Esophagus mucosa (tissue), 1 donor: ENCODE measurements at regions not wholly inside any gene's neighbourhood (a gene's known extent, or its start where the extent isn't known, plus 50 kb on each side); places are given as distances from the start of the nearest gene placed in this dataset.
"Not testable (repeated sequence)": the region's sequence is repeated elsewhere in the genome, so short reads cannot be mapped to it uniquely, and the experiment has no call there.

ENCODE experiments used
- ATAC-seq: fragments of 200-7000 bp; cut with Tn5 transposase; one replicate; pipeline ENCODE4 v1.9.1; 2020
- donor health status: DM: yes; HTN: yes; CAD: no.

DNA sequence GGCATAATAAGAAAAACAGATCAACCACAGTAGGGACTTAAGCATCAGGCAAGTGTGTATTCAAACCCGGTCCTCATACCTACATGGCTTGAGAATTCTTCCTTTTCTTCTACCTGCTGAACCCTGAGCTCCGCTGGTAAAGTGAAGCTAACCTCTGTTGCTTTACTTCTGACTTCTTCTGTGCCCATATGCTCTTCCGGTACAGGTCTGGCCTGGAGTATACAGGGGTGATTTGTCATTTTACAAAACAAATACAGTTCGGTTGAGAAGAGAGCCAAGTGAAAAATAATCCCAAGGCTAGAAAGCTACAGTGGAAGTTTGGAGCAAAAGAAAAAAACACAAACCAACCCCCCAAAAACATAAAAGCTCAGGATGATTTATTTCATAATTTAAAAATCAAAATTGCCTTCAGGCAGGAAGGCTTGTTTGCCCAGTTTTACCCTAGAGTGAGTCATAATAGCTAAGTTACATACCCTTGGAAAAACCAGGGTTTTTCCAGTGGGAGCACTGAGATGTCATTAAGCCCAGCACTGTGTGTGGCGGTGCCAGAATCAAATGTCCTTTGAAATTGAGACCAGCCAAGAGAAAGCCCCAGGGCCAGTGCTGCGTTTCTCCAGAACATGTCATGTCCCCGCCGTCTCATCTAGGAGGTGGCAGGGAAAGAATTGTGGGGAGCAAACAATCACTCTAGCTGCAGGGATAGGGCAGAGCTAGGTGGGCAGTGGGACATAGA lies 305.5 kb upstream of the ISX start:
- peak; percentile 66 for ATAC-seq

DNA sequence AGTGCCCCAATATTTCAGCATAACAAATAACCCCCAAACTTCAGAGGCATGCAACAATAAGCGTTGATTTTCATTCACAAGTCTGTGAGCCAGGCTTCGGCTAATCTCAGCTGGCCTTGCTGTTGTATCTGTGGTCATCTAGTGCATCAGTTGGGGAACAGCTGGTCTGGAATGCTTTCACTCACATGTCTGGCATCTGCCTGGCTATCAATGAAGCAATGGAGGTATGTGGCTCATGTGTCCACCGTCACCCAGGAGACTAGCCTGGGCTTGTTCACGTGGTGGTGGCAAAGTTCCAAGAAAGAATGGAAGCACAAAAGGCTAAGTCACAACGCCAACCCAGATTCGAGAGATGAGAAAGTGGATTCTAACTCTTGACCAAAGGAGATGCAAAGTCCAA lies 304.8 kb upstream of the ISX start:
- no peak for ATAC-seq

DNA sequence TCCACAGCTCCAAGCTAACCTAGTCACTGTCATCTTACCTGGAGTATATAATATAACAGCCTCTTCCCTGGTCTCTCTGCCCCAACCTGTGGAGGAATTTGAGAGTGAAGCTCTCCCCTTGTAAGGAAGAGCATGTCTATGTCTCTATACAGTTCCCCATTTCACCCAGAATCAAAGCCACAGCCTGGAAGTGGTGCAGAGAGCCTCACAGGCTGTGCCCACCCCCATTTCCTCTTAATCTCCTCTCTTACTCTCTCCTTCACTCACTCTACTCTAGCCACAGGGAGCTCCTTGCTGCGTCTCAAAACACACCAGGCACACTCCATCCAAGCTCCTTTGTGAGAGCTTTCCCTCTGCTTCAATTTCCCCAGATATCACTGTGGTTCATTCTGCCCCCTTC lies 302.5 kb upstream of the ISX start:
- no peak for ATAC-seq

GRCh38 chr22:34765115-34765514 lies 300.8 kb upstream of the ISX start:
- no peak for ATAC-seq

- ATAC-seq: no peak
Measured at GRCh38 chr22:34769361-34769760, 296.6 kb upstream of the ISX start.

DNA sequence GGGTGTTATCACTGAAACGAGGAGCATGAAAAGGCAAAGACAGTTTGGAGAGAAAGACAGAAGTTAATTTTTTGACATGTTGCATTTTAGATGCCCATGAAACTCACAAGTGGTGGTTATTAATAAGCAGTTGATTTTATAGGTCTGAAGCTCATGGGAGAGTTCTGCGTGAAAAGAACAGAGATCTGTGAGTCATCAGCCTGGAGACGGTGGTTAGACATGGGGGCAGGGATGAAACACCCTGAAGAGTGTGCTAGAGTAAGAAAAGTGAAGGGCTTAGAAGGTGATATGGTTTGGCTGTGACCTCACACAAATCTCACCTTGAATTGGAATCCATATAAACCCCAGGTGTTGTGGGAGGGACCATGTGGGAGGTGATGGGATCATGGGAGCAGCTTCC lies 289.1 kb upstream of the ISX start:
- ATAC-seq: no peak

GRCh38 chr22:34781681-34782080 lies 284.3 kb upstream of the ISX start:
- ATAC-seq: no peak

GRCh38 chr22:34783436-34783835 lies 282.5 kb upstream of the ISX start:
- ATAC-seq: no peak

GRCh38 chr22:34784056-34784455 lies 281.9 kb upstream of the ISX start:
- ATAC-seq: no peak

DNA sequence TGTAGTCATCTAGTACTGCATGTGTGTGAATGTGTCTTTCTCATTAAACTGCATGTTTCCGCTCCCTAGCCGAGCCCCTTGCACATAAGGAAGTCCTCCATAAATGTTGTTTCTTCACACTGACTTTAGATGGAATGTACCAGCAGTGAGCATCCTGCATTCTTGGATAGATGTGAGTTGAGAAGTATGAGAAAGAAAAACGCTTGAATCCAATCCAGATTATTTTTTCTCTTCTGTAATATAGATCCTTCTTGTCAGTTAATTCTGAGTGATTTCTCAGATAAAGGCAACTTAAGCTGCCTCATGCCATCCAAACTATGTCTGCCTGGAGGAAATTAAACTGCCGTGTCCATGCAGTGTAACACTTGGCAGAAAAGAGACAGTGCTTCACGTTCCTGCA lies 268.1 kb upstream of the ISX start:
- ATAC-seq: no peak

- ATAC-seq: no peak
Measured at GRCh38 chr22:34798605-34799004, 267.4 kb upstream of the ISX start.

DNA sequence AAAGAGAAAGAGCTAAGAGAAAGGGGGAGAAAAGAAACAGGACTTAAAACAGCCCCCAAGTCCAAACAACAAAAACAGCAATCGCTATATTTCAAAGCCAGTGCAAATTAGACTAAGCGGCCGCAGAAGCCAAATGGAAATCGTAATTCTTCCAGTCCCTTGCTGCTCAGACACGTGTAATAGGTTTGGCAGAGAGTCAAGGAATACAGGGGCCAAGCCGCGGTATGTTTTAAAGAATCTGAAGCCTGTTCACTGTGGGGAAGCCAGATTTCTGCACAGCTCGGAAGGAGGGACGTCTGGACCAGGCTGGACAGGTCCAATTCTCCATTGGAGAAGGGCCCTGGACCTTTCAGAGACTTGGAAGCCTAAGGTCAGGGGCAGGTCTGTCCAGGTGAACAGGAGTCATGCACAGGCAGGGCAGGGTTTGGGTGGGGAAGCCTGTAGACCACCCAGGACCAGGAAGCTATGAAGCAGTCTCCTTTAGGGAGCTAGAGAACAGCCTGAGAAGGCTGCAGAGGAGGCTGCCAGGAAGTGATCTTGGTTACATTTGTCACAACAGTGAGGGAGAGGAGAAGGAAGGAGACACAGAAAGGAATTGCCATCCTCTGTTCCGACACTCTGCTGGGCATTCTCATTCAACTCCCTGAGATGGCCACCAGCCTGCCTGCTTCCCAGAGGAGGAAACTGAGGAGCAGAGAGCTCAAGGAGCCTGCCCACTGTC lies 265.5 kb upstream of the ISX start:
- ATAC-seq: no peak

DNA sequence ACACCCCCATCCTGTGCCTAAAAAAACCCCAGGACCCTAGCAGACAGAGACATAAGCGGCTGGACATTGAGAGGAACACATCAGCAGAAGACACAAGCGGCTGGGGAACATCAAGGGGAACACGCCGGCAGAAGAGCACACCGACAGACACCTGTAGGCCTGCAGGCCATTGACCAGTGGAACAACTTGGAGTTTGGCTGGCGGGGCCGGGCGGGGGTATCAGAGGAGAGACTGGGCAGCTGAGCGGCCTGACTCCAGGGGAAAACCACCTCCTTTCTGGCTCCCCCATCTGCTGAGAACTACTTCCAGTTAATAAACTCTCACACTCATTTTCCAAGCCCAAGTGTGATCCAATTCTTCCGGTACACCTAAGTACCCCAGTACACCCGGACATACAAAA lies 264.7 kb upstream of the ISX start:
- no peak for ATAC-seq

- no peak for ATAC-seq
Measured at GRCh38 chr22:34804091-34804490, 261.9 kb upstream of the ISX start.

DNA sequence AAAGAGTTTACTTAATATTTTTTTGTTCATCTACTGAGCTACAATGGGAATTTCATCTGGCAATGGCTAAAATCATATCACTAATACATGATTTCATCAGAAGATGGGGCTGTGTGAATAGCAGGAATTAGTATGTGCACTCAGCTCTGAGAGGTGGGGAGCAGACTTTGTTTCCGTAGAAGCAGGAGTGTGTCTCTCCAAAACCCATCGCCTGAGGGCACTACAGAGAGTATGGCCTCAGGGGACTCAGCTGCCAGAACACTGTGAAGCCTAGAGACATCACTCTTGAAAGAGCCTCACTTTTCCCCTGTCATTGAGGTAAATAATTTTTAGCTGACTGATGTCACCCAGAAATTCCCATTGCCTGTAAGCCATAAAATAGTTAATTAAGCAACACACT lies 261.4 kb upstream of the ISX start:
- no peak for ATAC-seq

- no peak for ATAC-seq
Measured at GRCh38 chr22:34805771-34806170, 260.2 kb upstream of the ISX start.

DNA sequence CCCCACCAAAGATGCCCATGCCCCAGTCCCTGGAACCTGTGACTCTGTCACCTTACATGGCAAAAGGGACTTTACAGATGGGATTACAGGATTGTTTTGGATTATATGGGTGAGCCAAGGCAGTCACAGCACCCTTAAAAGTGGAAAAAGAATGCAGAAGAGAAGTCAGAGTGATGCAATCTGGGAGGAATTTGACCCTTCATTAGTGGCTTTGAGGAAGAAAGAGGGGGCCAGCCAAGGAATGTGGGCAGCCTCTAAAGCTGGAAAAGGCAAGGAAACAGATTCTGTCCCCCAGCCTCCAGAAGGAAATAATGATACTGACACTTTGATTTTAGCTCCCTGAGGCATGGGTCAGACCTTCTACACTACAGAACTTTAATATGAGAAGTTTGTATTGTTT lies 257.3 kb upstream of the ISX start:
- ATAC-seq: no peak

DNA sequence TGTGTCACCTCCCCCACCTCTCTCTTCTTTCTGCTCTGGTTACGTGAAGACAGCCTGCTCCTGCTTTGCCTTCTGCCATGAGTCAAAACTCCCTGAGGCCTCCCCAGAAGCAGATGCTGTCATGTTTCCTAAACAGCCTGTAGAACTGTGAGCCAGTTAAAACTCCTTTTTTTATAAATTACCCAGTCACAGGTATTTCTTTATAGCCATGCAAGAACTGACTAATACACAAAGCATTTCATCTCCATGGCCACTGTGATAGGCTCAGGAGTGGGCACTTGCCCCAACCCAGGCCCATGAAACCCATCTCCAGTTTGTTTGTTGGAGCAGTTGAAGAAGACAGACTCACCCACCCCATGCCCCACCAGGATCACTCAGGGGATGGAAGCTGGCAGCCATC lies 253.3 kb upstream of the ISX start:
- no peak for ATAC-seq

GRCh38 chr22:34814260-34815025 lies 251.5 kb upstream of the ISX start:
- ATAC-seq: no peak

DNA sequence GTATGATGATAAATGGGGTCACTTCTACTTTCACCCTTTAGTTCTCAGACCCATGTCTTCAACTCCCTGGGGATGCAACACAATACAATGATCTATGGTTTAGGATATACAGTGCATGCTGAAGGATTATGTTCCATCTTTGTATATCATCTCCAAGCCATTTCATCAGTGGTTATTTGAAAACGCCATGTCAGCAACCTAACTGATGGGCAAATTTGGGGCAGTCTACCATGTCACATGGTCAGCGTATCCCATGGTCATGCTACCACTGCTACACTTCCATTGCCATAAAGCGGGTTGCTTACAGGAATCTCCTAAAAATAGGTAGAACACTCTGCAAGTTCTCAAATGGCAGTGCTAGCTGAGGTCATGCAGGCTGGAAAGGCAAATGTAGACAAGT lies 236.5 kb upstream of the ISX start:
- ATAC-seq: no peak

- no peak for ATAC-seq
Measured at GRCh38 chr22:34834059-34834458, 231.9 kb upstream of the ISX start.

- ATAC-seq: not testable (repeated sequence)
Measured at GRCh38 chr22:34834541-34834940, 231.4 kb upstream of the ISX start.

DNA sequence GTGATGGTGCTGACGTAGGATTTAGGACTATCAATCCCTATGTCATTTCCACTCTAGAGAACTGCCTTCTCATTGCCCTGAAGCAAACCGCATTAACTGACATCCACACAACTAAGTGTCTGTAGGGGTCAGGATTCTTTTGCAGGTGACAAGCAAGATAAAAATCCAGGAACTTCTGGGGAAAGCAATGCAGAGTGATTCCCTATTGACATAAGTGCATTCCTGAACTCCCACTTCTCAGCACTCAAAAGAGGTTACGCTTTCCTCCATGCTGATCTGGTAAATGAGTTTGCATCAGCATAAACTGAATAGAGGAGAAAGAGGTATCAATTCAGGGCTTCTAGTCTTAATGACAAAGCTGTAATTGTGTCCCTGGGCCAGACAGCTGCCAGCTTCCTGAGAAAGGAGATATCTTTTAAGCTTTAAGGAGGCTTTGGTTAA lies 224.6 kb upstream of the ISX start:
- ATAC-seq: no peak

DNA sequence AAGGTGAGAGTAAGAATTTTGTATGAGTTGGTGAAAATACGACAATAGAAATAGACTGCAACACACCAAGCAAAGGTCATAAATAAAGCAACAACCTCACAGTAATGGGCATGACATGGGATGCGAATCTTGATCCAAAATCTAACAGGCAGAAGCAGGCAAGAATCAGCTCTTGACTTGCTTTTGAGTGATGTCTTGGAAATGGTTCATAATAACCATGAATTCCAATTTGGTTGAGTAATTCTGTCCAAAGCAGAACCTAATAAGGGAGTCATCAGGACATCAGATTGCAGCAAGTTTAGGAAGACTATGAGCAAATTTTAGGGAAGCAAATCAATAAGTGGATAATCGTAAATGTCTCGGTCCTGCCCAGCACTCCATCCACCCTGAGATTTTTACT lies 224.0 kb upstream of the ISX start:
- no peak for ATAC-seq
